Uterus (tissue), 2 donors: ENCODE measurements at regions not wholly inside any gene's neighbourhood (a gene's known extent, or its start where the extent isn't known, plus 50 kb on each side); places are given as distances from the start of the nearest gene placed in this dataset.

Source experiments
- POLR2A ChIP-seq, 2 donors: fragments of 450-650 bp; IDR thresholded peaks; one replicate each; pipeline ENCODE4 v1.6.1; 2016; ENCODE audit warnings: antibody characterized with exemption in 2 of 2, mild to moderate bottlenecking in 1 of 2, moderate library complexity in 1 of 2
- TF ChIP-seq, protein P1 (sequence below), 4 experiments: fragments of 200-600 bp in 2 of 4; fragments of 450-650 bp in 2 of 4; sonication (generic) in 2 of 4; IDR thresholded peaks; one replicate each; pipeline ENCODE4 v1.5.1; 2016 to 2019; ENCODE audit warnings: antibody characterized with exemption in 4 of 4, mild to moderate bottlenecking in 2 of 4, moderate library complexity in 1 of 4

DNA sequence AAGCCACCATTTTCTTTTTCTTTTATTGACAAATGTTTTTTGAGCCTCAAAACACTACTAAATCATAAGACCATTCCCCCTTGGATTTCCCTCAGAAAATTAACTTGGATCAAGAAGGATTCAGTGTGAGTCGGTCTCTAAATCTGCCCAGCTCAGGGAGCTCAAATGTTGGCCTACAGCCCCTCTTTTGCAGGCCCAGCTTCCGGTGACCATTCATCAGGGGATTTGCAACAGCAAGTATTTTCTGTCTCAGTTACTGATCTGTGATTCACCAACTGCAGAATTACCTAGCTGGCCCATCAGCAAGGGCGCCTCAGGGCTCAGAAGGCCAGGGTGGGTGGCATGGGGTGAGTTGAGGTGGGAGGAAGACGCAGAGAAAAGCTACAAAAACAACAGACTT lies 318.1 kb downstream of the CDC5L start:
- TF ChIP-seq, protein P1, sequence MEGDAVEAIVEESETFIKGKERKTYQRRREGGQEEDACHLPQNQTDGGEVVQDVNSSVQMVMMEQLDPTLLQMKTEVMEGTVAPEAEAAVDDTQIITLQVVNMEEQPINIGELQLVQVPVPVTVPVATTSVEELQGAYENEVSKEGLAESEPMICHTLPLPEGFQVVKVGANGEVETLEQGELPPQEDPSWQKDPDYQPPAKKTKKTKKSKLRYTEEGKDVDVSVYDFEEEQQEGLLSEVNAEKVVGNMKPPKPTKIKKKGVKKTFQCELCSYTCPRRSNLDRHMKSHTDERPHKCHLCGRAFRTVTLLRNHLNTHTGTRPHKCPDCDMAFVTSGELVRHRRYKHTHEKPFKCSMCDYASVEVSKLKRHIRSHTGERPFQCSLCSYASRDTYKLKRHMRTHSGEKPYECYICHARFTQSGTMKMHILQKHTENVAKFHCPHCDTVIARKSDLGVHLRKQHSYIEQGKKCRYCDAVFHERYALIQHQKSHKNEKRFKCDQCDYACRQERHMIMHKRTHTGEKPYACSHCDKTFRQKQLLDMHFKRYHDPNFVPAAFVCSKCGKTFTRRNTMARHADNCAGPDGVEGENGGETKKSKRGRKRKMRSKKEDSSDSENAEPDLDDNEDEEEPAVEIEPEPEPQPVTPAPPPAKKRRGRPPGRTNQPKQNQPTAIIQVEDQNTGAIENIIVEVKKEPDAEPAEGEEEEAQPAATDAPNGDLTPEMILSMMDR (IDR thresholded peaks at IDR 0.05): no peak
- TF ChIP-seq POLR2A (IDR thresholded peaks at IDR 0.05): no peak
